HG03139 (cell line): ENCODE measurements at regions not wholly inside any gene's neighbourhood (a gene's known extent, or its start where the extent isn't known, plus 50 kb on each side); places are given as distances from the start of the nearest gene placed in this dataset.

ENCODE experiments used
- ATAC-seq: cut with Tn5 transposase; IDR thresholded peaks from one replicate; pipeline ENCODE4 v1.9.1; 2021; ENCODE audit not compliant: unreplicated experiment

DNA sequence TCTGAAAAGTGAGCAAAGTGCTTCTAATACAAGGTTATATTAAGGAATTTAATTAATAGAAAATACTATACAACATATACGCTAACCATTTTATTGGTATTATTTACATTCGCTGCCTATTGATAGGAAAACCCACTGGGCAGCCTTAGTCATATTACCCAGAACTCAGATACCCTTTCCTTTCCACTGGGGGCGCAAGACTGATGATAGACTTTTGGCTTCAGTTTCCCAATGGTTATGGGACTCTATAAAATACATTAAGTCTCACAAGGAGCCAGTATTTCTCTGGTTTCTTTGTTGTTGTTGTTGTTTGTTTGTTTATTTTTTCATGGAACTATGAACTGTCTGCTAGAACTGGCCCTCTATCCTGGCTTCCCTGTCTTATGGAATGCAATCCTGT, 471.1 kb upstream of the KIRREL3 start:
- ATAC-seq, result no peak

DNA sequence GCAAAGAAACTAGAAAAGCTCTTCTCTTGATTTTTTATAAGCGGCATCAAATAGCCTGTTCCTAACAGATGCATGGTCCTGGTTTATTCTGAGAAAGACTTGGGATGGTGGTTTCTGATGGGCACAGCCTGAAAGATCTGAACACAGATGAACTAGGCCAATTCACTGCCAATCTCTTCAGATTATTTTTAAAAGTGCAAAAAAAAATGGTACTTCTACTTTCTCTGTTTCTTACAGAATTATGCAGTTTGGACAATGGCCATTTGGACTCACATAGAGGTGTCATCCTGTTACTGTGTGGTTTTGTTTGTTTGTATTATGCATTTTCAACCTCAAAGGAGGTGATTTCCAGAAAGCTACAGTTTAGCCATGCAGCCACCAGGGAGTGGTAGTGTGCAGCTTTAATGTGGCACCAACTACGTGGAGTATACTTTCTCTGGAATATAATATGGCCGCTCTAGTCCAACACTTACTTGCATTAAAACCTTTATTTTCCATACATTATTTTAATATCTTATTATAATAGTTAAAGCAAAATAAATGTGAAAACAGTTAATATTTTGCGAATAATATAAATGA, 469.8 kb upstream of the KIRREL3 start:
- ATAC-seq, result no peak

DNA sequence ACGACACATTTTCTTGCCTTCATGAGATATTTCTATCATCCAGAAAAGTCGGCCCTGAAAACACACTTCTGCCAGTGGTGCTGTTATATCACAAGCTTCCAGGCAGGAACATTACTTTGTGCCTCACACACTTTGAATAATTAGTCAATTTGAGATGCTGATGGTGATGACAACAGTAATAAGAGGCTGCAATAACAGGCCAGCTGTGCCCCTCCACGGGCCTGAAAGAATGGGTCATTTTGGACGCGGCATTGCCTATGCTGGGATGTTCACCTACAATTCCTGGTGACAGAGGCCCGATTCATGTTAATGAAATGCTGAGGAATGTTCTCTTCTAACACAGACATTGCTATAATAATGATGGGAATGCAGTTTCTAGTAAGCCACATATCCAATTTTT, 463.8 kb upstream of the KIRREL3 start:
- no peak for ATAC-seq

DNA sequence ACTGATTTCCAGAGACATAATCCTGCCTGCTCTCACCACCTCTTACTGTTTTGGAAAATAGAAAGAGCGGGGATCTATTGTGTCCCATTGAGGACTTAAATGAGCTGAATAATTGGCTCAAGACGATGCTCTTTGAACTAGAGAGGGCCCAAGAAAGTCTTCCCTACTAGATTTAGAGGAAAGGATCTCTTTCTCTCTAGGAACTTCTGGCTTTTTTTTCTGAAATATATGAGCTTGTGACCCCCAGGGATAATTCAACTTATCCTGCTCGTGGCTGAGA, 461.4 kb upstream of the KIRREL3 start:
- no peak for ATAC-seq

DNA sequence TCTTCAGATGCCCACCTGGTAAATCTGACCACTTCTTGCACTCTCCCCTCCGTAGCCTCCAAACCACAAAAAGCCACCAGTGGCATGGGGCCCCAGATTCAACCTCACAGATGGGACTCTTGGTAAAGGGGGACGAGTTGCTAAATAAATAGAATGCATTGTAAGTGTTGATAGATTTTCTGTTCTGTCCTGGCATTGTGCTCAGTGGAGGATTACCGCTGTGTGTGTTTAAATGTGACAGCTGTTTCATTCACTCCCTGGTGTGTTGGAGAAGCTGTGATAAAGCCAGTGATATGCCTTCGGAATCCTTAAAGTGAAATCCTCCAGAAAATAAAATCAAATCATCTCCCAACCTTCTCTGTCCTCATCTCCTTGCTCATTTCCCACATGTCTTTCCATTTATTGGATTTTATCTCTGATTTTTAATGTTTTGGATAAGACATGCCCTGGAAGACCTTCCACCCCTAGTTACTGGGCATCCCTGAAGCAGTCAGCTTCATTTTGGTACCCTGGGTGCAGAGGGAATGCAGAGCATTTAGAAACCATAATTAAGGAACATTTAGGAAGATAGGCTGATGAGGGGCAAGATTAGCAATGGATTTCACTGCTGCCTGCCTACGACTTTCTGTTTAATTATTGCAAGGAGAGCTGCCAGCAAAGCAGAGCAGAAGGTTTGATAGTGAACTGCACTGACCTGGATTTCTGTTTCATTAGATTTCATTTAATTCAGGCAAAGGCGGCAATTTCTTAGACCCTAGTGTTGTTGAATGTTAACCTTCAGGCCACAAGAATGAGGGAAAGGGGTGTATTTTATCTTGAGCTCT, 460.9 kb upstream of the KIRREL3 start:
- ATAC-seq, result no peak

DNA sequence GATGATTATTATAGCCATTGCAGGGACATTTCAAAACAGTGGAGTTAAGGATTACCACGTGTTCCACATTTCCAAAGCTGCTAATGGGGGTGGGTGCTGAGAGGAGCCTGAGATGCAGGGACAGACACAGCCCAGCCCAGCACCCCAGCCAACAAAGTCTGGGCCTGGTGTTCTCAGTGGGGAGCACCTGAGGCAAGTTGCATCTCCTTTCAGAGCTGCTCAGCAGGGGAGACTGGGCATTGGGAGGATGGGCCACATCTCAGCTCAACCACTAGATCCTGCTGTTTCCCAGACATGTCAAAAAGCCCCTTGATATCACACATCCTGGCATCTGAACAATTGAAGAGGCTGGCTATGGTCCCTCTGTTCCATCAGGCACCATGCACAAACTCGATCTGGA, 458.0 kb upstream of the KIRREL3 start:
- ATAC-seq, result no peak

DNA sequence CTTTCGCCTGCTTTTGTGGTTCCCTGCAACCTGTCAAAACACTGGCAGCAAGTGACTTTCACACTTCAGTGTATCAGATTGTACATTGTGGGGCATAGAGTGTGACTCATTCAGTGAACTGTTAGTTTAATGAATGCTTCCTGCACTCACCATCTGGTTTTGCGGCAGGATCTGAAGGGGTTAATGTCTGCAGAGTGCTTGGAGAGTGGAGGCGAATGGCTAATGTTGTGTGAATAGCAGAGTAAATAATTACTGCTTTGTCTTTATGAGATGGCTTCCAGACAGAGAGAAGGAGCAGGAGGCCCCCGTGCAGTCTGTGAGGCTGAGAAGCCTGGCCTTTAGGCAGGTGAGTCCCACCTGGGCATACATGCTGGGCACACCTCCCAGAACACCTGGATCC, 454.3 kb upstream of the KIRREL3 start:
- ATAC-seq, result no peak

DNA sequence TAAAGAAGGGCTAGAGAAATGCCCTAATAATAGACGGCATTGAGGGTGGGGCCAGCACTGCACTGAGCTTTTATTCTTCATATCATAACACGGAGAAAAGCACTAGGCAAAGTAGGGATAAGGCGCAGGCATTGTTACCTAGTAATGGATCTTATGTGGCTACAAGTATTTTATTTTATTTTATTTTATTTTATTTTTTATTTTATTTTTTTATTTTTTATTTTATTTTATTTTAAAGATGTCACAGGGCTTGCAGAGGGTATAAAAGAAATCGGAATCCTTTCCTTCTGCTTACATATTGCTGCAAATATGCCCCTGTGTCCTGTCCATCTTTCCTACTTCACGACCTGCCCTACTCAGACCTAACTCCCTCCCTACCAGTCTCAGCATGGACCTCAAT, 452.0 kb upstream of the KIRREL3 start:
- ATAC-seq, result no peak

DNA sequence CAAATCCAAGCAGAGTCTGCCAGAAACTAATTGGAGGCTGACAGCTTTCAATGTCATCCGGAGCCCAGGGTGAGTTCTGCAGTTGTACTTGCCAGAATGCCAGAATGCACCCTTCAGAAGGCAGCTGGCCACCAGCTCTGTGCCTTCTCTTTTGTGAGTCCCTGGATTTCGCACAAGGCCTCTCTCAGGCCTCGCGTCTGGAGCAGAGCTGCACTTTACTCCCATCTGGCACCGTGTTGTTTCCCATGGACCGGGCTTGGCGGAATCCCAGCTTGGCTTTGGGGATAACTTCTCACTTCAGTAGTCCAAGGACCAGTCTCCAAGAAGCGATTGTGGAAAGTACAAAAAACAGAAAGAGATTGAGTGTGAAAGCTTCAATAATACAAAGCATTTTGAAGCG, 451.3 kb upstream of the KIRREL3 start:
- no peak for ATAC-seq

DNA sequence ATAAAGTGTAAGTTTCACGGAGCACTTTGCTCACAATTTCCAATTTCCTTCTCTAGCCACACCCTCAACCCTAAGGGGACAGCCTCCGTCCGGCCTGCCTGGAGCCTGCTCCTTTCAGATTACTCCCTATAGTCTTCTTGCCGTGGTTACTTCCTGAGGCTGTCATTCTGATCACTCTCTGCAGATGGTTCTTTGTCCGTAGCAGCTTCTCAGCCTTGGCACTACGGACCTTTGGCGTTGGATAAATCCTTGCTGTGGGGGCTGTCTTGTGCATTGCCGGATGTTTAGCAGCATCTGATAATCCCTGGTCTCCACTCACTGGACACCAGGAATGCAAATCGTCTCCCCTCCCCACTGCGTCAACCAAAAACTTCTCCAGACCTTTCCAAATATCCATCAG, 447.5 kb upstream of the KIRREL3 start:
- no peak for ATAC-seq

DNA sequence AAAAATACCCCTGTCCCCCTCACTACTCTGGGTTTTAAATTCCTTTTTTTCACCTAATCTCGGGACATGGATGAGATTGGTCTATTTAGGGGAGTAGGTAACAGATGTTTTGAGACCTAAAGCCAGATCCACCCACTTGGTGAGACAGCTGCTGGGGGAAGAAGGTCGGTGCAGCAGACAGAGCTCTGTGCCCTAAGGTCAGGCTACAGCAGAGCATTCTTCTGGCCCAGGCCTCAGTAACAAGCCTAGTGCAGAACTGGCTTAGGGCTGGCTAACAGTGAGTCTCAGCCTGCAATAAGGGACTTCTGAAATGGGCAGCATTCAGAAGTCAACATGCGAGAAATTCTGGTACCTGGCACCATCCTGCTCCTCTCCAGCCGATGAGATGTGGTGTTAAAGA, 444.9 kb upstream of the KIRREL3 start:
- no peak for ATAC-seq

DNA sequence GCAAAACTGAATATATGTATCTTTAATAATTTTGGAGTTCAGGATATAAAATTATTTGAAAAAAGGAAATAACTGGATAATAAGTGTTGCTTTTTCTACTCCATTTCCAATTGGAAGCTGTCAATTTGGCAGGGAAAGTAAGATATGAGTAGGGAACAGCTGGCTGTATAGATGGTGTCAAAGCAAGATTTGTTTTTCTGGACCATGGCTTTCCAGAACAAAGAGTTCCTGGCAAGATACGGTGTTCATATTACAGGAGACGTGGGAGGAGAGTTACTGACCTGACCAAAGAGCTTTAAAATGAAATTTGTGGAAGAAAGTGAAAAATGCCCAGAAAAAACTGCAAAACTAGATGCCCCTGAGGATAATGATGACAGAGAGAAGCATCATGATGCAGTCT, 442.7 kb upstream of the KIRREL3 start:
- ATAC-seq, result no peak

DNA sequence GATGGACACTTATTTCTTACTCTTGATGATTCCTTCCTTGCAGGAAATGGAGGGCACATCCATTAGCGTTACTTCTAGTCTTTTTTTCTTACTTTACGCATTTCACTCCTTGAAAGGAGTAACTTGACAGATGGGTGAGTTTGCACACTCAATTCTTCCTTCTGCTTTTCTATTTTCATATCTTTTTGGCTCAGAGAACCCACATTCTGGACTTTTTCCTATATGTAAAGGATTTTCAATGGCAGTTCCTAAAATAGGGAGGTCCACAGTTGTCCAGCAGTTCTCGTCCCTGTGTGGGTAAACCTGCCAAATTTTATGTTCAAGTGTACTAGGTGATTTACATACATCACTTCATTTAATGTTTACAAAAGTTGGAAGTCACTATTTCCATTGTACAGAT, 440.0 kb upstream of the KIRREL3 start:
- no peak for ATAC-seq

DNA sequence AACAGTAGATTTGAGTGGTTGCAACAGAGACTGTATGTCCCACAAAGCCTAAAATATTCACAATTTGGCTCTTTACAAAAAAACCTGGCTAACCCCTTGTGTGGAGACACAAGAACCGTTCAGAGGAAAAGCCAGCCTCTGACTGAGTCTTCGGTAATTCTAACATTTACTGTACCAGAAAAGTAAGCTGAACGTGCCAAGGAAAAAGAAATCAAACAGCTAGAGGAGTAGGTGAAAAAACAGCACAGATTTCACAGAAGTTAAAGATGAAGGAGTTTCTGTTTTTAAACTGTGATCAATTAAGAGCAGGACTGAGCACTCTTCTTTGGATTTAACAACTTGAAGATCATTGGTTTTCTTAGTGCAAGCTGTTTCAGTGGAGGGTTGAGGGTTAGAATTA, 424.7 kb upstream of the KIRREL3 start:
- ATAC-seq, result no peak

DNA sequence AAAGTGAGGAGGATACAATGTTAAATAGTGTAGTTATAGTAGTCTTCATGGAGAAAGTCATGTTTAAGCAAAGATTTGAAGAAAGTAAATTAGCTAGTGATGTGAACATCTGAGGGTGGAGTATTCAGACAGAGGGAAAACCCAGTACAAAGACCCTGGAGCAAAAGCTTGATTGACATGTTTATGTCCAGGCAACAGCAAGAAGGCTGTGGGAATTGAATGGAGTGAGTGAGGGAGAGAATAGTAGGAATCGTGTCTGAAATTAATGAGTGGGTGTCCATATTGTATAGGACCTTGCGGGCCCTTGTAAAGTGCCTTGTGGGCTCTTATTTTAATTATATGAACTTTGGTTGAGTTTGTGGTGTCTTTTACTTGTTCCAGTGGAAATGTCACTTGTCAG, 424.1 kb upstream of the KIRREL3 start:
- ATAC-seq, result no peak

DNA sequence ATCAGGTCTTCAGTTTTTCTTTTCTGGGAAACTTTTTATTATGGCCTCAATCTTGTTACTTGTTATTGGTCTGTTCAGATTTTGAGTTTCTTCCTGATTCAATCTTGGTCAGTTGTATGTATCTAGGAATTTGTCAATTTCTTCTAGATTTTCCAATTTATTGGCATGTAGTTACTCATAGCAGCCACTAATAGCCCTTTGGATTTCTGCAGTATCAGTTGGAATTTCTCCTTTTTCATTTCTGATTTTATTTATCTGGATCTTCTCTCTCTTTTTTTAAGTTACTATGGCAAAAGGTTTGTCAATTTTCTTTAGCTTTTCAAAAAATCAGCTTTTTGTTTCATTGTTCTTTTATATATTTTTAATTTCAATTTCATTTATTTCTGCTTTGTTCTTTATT, 419.6 kb upstream of the KIRREL3 start:
- no peak for ATAC-seq

DNA sequence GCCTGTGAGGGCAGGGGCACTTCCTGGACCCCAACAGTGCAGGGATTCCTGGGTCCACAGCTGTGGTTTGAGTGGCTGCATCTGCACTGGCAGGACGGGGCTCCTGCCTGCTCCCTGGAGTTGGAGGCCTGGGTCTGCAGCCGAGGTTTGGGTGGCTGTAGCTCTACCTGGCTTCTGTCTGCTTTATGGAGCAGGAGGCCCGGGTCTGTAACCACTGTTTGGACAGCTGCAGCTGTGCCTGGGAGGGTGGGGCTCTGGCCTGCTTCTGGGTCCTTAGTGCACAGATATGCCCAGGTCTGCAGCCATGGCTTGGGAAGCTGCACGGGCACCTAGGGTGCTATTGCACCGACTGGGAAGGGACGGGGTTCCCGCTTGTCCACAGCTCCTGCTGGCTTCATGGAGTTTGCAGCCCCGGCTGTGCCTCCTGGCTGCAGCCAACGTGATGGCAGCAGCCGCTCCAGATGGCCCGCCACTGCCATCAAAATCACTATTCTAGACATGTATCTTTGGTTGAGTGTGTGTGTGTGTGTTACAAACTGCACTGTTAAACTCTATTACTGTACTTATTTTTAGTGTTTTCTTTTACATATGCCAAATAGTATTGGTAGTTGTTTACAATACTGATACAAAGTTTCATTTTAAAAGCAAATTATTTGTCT, 412.3 kb upstream of the KIRREL3 start:
- no peak for ATAC-seq

DNA sequence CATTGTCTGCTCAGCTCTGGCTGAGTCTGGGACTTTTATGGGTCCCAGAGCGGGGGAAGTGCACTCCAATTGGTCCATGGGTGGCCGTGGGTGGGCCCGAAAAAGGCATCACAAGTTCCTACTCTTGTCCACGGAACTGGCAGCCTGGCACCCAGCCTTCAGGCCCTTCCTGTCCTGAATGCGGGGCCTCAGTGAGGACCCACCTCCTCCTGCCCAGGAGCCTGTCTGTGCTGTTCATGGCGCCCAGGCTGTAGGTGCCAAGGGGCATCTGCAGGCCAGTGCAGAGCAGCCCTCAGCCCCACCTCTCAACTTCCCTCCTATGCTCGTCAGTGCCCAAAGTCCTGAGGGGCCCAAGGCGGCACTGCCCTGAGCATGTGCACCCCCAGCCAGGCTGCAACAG, 411.7 kb upstream of the KIRREL3 start:
- ATAC-seq, result no peak

DNA sequence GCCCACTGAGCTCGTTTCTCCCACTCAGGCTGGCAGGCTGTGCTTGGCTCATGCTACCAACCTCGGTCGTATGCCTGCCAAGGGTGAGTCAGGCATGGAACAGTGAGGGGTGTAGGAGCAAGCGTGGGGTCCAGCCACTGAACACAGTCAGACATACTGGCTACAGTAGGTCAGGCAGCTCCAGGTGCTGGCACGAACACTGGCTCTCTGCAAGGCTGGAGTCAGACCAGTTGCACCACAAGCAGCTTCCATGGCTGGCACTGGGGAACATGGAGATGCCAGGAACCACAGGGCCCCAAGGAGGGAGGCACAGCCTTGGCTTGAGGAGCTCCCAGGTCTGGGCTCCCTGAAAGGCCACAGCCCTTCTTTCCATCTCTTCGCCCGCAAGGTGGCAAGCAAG, 410.7 kb upstream of the KIRREL3 start:
- ATAC-seq, result no peak

DNA sequence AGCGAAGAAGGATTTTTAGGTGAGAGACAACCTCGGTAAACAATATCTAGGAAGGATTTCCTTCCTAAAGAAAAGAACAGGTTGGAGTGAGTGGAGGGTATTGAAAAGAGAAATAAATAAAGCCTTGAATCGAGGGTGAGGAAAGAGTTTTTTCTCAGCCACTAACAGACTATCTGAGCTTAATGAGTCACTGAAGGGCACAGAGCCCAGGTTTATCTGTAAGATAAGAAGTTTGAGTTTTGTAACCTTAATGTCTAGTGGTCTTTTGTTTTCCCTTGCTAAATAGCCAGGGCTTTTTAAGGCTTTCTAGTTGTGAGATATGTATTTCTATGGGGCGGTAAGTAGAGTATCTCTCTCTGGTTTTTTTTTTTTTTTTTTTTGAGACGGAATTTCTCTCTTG, 394.5 kb upstream of the KIRREL3 start:
- no peak for ATAC-seq

DNA sequence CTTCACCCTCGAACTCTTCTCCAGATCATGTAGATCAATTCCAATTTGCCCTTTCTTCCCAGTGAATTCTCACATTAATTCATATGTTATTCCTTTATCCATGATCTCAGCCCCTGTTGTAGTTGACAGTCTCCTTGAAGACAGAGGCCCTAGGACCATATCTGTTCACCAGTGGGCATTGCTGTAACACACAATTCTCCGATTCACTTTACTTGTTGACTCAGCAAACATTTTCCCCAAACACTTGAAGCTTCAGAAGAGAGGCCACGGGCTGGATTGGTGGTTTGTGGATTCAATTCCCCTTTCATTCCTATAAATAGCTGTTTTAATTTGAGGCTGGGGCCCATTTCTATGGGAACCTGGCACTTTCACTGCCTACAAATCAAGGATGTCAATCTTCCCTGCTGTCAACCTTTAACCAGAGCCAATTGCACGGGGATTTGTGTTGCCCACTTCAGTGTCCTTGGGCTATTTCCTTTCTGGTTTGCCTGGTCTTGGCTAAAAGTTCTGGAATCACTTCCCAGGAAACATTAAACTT, 393.0 kb upstream of the KIRREL3 start:
- no peak for ATAC-seq

DNA sequence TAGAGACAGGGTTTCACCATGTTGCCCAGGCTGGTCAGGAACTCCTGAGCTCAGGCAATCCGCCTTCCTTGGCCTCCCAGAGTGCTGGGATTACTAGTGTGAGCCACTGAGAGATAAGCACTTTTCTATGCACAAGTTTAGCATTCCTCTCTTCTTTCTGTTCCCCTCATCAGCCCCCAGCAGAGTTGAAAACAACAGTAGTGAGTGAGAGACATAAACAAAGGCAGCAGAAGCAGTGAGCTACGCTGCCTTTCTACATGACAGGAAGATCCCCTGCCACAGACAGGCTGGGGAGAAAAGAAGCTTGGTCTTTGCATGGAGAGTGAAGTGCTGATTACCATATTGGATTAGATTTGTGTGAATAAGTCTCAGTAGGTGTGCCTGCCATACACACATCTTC, 392.0 kb upstream of the KIRREL3 start:
- no peak for ATAC-seq
